NCI-H345 (cell line): ENCODE measurements at regions not wholly inside any gene's neighbourhood (a gene's known extent, or its start where the extent isn't known, plus 50 kb on each side); places are given as distances from the start of the nearest gene placed in this dataset.

Experiments
- DNase-seq: peaks from one replicate; lab custom pipeline; 2025; lab: John Stamatoyannopoulos, UW

DNA sequence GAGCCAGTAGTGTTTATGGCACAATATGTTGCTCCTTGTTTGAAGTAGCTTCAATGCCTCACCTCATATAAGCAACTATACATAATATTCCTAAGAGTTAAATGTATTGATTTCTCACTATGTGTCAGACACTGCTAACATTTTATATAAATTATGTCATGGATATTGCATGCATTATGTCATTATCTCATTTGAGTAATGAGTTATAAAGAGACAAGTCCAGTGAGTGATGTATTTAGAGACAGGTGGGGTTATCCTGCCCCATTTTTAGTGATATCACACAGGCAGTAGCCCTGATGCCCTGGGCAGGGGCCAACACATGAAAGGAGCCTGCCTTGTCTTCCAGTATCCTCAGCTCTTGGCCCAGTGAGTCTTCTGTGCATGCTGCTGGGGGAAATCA, 247.0 kb upstream of the SESN3 start:
- DNase-seq: no peak

DNA sequence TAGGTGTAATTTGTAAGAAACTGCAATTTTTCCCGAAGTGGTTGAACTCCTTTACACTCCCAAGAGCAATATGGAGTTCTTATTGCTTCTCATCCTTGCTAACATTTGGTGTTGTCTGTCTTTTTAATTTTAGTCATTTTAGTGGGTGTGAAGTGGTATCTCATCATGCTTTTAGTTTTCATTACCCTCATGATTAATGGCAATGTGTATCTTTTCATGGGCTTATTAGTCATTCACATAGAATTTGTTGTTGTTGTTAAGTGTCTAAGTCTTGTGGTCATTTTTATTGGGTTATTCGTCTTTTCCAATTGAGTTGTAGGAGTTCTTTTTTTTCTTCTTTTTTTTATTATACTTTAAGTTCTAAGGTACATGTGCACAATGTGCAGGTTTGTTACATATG, 238.3 kb upstream of the SESN3 start:
- no peak for DNase-seq

DNA sequence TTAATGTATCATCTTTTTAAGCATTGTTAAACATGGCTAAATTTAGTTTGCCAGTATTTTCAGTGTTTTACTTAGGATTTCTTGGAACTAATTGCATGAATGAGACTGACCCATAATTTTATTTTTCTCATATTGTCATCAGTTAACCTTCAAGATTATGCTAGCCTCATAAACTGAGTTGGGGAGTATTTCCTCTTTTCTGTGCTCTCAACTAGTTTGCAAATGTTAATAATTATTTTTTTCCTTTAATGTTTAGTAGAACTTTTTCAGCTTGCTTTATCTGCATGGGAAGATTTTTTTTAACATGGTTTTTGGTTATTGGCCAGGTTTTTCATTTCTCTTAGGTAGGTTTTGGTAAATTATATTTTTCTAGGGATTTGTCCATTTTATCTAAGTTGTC, 235.4 kb upstream of the SESN3 start:
- no peak for DNase-seq

DNA sequence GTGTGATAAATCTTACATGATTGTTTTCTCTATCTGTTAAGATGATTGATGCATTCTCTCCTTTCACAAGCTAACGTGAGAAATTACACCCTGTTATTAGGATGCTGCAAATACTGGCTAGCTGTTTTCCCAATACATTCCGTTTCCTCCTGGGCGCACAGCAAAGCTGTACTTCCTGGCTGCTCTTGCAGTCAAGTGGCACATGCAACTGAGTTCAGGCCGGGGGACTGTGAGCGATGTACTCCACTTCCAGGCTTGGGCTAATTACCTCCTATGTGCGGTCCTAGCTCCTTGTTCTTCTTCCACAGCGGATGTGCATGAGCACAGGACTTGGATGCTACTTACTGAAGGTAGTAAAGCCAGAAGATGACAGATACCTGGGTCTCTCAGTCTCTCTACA, 234.9 kb upstream of the SESN3 start:
- DNase-seq: no peak

DNA sequence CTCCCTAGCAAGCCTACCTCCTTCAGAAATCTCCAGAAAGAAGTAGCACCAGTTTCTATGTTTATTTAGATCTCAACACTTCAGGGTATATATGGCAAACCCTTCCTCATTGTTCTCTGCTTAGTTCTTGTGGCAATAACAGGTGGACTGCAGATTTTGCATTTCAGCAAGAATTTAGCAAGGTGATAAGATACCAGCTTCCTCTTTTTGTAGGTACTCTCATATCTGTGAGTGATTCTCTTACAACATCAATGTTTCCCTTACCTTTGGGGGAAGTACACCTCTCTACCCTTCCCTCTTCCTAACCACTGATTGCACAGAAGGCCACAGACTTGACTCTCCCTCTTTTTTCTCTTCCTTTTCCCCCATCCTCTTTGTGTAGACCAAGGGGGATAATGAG, 230.9 kb upstream of the SESN3 start:
- DNase-seq: no peak

DNA sequence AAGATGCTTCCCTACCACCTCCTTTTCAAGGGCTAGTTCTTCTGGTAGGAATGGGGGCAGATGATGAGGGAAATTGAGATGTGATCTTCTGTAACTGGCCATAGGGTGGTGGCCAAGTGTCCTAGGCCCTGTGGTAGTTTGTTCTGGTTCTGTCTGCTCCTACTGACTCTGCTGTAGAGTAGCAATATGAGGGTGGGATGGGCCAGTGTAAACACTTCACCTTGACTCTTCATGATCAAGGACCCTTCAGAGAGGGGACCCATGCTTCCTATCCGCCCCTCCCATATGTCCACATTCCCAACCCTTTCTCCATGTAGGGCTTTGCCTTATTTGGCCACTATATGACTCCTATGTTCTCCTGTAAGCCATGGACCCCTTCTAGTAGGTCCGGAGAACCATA, 230.3 kb upstream of the SESN3 start:
- no peak for DNase-seq

DNA sequence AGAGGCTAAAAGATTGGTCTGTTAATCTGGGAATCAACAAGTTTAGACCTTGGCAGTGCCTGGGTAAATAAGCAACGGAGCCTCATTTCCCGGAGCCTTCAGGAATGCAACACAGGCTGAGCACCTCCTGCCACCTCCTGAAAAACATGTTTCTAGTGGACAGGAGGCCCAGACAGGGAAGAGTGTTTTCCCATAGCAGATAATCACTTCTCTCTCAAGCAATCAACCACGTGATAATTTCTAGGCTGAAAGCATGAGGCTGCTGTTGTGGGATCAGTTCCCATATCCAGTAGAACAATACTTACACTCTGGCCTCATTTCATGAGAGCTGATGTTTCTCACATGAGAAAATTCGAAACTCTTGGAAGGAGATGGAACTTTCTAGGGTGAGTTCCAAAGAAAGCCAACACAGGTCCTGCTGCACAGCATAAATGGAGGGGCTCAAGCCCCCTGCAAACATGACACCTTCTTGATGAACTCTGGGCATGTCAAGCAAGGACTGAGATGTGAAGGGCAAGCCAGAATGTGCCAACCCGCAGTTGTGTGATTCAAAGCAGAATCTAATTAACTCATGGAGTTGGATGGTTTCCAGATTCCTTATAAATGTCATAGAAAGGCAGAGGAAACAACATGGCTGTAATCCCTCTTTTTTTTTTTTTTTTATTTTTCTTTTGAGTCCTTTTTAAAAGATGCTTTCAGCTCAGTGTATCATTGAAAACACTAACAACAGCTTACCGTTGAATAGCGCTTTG, 228.5 kb upstream of the SESN3 start:
- peak; percentile 68 for DNase-seq

DNA sequence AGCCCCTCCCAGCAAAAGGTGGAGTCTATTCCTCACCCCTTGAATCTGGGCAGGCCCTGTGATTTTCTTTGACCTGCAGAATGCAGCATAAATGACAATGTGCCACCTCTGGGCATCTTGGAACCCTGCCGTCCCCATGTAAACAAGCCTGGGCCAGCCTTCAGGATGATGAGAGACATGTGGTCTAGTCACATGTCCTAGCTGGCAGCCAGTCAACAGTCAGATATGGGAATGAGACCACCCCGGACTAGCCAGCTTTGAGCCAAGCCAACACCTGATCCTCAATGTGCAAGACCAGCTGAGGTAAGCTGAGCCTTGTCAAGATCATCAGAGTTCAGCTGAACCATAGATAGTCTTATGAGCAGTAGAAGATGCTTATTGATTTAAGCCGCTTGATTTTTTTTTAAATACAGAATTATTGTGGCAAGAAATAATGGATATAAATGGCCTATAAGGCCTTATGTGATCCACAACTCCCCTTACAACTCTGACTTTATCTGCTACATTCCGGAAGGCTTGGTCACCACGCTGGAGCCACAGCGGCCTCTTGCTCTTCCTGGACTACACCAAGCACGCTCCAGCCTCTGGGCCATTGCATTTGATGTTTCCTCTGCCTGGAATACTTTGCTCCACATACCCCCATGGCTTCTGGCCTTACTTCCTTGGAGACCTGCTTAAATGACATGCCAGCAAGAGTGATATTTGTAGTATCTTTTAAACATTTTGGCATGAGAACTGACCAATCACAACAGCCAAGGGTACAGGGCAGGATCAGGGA, 225.9 kb upstream of the SESN3 start:
- no peak for DNase-seq

DNA sequence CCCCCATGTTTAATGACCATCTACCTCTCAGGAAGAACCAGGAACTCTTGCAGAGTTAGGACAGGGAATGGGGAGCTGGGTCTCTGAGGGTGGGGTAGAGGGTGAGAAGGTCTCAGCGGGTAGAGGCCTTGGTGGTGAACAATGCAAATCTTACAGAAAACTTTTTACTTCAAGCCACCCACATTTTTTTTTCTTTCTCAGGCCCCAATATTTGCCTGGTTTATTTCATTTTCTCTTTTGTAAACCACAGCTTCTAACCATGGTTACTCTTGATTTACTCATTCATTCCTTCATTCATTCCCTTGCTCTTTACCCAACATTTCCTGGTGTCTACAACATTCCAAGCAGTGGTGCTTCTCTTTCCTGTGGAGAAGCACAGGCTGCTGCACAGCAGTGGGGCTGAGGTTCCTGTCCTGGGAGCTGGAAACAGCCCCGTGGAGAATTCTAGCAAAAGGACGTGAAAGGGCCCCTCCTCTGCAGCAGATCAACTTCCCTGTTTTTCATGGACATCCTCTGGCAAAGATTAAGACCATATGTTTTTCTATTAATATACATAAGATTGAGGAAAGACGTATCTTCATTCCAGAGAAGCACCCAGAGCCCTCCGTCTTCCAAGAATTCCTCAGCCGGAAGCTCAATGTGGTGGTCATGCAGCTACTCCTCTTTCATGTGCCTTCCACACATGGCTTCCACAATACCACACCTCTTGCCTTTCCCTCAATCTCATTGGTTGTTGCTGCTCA, 224.4 kb upstream of the SESN3 start:
- no peak for DNase-seq

DNA sequence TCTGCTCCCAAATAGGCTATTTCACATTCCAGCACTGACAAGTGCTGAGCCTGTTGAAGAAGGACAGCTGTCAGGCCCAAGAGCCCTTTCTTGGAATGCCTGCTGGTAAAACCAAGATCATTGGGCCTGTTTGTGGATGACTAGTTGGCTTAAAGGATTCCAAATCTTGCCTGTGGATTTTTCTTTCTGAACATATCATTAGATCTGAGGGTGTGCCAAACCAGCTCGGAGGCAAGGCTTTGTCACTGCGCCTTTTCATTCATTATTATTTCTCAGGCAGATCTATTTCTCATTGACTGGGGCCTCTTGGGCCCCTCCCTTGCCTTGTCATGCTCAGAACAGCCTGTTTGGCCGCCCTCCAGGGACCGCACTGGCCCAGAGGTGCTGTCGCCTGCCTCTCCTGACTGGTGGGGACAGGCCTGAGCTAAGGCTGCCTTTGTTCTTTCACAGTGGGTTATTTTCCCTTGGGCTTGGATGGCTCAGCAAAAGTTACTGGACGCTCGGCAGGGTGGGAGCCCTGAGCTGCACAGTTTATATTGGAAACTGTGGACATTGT, 222.7 kb upstream of the SESN3 start:
- DNase-seq: peak; percentile 53

DNA sequence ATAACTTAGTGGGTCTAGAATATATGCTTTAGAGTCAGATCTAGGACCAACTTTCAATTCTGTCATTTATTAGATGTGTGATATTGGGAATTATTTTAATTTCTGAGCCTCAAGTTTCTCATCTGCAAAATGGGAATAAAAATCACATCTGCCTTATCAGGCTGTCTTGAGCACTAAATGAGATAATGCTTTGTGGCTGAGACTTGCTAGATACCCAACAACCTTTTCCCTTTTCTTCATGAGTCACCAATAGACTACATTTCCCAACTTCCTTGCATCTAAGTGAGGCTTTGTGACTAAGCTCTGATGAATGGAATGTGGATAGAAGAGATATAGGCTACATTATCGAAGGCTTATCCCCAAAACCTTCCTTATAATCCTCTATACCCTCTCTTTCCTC, 220.7 kb upstream of the SESN3 start:
- no peak for DNase-seq

DNA sequence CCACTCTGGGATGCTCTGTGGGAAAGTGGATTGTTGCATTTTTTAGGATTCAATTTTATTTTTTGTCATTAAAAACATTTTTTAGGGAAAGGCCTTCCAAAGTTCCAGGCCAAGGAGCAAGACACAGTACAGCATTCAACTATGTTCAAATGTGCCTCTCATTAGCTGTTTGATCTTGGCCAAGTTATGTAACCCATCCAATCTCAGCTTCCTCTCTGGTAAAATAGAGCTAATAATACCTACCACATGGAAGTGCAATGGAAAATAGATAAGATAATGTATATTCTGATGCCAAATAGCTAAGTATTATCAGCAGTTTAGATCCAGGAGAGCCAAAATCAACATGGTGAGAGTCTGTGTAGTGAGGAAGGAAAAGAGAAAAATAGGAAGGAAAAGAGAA, 220.3 kb upstream of the SESN3 start:
- DNase-seq: no peak

DNA sequence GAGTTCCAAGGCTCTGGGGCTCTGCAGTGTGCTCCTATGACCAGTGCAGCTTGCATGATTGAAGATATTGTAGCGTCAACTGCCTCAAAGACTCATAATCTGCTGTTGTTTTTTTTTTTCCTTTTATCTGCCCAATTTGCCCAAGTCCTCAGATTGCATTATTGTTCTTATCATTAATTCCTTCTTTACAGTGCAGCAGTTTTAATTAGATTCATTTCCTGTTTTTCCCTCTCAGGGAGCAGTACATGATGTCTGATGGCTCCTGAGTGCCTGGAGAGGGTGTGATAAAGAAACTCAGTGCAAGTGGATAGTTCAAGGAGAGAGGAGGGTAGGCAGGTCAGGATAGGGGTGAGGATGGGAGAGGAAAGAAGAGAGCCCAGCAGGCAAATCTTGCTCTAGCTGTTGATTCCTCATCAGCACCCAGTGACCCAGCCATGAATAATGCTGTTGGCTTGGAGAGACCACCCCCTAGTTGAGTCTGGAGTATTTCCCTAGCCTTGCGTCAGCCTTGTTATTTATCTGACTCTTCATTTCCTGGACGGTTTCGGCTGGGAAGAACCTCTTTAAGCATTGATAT, 219.6 kb upstream of the SESN3 start:
- DNase-seq: no peak

DNA sequence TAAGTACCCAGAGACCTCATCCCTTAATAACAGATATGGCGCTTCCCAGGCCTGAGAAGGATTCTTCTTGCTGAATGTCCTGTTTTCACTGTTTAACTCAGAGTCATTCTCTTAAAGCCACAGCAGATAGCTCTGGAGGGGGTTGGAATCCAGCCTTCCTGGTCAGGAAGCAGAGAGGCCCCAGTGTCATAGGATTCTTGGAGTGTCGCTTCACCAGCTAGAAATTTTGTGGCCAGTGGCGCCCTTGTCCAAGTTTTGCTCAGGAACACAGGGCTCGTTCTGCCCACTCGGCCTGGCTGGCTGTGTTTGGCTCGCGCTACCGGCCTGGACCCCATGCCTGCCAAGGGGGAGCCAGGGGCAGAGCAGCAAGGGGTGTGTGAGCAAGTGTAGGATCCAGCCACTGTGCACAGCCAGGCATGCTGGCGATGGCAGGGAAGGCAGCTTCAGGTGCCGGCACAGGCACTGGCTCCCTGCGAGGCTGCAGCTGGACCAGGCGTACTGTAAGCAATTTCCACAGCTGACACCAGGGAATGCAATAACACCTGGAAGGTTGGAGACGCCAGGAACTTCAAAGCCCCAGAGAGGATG, 214.8 kb upstream of the SESN3 start:
- DNase-seq: no peak

DNA sequence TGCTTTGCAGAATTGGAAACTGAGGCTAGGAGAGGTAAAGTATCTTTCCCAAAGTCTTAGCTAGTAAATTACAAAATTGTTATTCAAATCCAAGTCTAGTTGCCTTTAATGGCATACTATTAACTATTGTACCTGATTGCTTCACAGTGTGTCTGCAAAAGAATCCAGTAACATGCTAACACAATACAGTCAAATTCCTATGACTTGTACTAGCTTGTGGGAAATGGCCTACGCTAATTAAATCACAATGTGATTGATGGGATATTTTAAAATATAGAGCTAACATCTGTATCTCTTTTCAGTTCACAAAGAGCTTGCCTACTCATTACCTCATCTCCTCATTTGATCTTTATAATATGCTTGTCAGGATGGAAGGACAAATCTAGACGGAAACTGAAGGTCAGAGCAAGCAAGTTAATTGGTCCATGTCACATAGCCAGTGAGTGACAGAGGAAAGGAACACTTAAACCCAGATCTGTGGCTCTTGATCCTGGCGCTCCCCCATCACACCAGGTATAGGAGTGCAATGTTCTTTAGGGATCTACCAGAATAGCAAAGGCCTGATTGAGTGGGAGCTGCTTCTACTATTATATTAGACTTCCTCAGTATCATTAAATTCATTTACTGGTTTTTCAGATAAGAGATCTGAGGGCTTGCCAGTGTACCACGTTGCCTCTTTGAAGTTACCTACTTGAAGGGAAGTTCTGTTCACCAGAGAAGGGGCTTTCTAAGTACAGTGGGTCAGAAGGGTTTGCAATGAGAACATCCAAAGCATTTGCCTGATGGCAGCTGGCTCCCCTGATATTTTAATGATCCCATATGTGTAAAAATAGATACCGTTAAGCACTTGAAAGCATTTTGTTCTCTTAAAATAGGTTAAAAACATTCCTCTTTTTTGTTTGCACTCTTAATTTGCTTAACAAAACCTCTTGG, 213.6 kb upstream of the SESN3 start:
- no peak for DNase-seq

DNA sequence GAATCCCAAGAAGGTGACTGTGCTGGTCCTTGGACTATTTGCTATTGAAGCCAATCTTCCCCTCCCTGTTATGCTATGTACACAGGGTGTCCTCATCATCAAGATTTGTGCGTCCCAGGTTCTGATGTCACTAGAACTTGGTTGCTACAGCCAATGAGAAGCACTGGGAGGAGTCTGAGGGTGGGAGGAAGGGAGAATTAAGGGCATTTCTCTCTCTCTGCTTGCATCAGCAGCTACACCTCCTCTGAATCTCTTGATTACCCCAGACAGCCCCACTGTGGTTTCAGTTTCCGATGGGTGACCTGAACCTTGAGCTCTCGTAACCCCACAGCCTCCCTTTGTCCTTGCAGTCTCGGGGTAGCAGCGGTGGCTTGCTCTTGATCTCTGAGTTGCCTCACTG, 212.4 kb upstream of the SESN3 start:
- no peak for DNase-seq

DNA sequence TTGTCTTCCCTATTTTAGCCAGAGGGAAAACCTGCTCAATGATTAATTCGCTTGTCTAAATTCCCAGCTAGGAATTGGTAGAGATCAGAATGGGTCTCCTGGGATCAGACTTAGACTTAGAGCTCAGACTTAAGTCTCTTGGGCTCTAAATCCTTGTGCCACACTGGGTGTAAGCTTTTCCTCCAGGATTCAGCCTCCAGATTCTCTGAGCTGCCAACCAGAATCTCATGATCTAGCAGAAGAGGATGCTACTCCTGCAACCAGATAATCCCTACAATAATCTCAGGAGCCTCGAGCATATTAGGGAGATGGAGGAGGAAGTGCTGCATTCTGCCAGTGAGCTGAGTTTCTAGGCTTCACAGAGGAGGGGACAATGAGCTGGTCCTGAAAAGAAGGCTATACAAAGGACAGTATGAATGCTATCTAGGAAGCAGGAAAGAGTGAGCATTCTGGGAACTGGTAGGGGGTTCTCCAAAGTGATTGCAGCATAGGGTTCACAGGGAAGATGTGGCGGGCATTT, 211.6 kb upstream of the SESN3 start:
- DNase-seq: no peak

DNA sequence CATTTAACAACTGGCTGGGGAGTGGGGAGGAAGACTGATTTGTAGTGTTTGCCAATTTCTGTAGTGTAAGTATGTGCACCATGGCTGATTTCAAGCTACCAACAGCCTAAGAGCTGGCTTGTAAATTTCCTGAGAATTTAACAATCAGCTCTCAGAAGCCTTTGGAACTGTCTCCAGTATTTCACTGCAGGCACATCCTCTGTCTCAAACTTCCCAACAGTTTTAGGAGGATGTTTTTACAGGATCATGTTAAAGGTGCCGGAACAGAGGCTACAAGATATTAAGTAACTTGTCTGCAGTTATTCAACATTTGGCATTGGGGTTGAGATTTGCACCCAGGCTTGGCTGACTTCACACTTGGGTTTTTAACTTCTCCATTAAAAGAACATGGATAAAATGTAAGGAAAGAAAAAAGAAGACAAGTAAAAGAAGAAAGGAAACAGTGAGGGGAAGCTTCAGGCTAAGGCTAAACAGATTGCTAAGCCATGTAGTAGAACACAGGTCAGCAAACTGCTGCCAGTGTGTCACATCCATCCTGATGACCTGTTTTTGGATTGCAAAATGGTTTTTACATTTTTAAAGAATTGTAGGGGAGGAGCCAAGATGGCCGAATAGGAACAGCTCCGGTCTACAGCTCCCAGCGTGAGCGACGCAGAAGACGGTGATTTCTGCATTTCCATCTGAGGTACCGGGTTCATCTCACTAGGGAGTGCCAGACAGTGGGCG, 204.8 kb upstream of the SESN3 start:
- no peak for DNase-seq

DNA sequence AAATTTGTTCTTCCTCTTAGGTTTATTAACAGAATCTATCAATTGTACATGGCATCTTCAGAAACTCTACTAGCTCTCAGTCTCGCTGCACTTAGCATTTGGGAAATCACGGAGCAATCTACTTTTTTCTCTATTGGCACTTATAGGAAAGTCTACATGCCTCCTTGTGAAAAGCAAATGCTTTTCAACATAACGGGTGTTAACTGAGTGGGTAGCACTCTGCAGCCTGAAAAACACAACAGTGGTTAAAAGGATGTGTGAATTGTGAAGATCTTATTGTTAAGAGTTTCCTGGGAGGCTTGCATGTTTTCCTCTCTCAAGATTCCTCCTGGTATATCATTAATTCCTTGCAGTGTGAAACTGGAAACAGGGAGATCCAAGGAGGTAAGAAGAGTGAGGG, 204.2 kb upstream of the SESN3 start:
- DNase-seq: no peak

DNA sequence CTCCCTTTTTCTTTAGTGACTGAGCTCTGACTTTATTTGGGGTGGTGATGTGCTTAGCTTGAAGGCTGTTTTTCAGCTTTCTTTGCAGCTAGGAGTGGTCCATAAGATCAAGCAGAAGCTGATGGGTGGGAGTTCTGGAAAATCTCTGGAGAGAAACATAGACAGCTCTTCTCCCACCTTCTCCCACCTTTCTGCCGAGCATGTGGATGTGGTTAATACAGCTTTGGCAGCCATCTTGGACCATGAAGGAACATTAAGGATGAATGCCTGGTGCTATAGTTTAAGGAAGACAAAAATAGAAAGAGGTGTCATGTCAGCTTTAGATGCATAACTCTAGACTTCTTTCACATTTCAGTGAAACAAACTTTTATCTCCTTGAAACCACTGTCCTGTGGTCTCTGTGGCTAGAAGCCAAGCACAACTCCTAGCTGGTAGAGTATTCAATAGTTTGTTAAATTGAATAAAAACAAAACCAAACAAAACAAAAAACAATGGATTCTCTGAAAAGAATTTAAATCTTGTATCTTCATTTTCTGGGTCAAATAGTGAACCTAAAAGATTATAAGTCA, 203.6 kb upstream of the SESN3 start:
- no peak for DNase-seq
